Endothelial cell of umbilical vein (primary cell): ENCODE measurements at regions not wholly inside any gene's neighbourhood (a gene's known extent, or its start where the extent isn't known, plus 50 kb on each side); places are given as distances from the start of the nearest gene placed in this dataset.

Source experiments
- BruUV-seq: library from RNA; stranded (reverse); fragments of 400-500 nt; replicated peaks from 2 replicates; lab custom pipeline; 2021; lab: Mats Ljungman, UMichigan
- CTCF ChIA-PET: fragments of 300-600, 350-600 bp; sonication (Branson Sonifier 250); formaldehyde crosslinking; loops from one replicate; lab custom pipeline; 2021; ENCODE audit warnings: antibody characterized with exemption, inconsistent platforms; lab: Charles Lee
- POLR2A ChIA-PET: fragments of 300-600, 350-600 bp; sonication (Branson Sonifier 250); formaldehyde crosslinking; loops from one replicate; lab custom pipeline; 2021; ENCODE audit warnings: antibody characterized with exemption, inconsistent platforms; lab: Charles Lee
- DNase-seq: peaks from one replicate; pipeline ENCODE4 v3.0.0-alpha.2; 2011; ENCODE audit warnings: low read depth, low spot score
- FAIRE-seq: peaks from 2 replicates; lab custom pipeline; 2011; peaks lifted over from hg19 to GRCh38; lab: Jason Lieb, UNC
- H2AFZ ChIP-seq: 2 replicates; pipeline ENCODE4 v1.6.0; 2012; ENCODE audit warnings: low read depth, low read length, control low read depth, inconsistent platforms
- H3K27ac ChIP-seq: 2 replicates; pipeline ENCODE4 v1.5.1; 2011; ENCODE audit warnings: low read depth, mild to moderate bottlenecking, control low read depth, low read length, moderate library complexity; ENCODE audit not compliant: insufficient read depth
- H3K27me3 ChIP-seq, 2 experiments: 2 replicates each; pipeline versions ENCODE4 v1.6.0 to v1.6.1; 2011; ENCODE audit warnings: low read length in 2 of 2, mixed read lengths in 1 of 2; ENCODE audit not compliant: control insufficient read depth in 2 of 2, insufficient read depth in 2 of 2
- H3K36me3 ChIP-seq, 2 experiments: 2 replicates in 1 of 2; 3 replicates in 1 of 2; pipeline ENCODE4 v1.5.1; 2011; ENCODE audit warnings: low read length in 2 of 2, mild to moderate bottlenecking in 1 of 2, moderate library complexity in 1 of 2; ENCODE audit not compliant: control insufficient read depth in 2 of 2, insufficient read depth in 2 of 2; ENCODE audit errors: extremely low read depth in 1 of 2
- H3K4me1 ChIP-seq: 3 replicates; pipeline ENCODE4 v1.5.1; 2011; ENCODE audit warnings: mild to moderate bottlenecking, low read length; ENCODE audit not compliant: control insufficient read depth, insufficient read depth; ENCODE audit errors: extremely low read depth
- H3K4me2 ChIP-seq: 2 replicates; pipeline ENCODE4 v1.6.1; 2011; ENCODE audit warnings: low read length, control low read depth, mixed read lengths; ENCODE audit not compliant: insufficient read depth
- H3K4me3 ChIP-seq, 3 experiments: fragments of 200-600 bp in 1 of 3; sonication (generic), shearing (Covaris generic) in 1 of 3; replicated peaks in 1 of 3; 2 replicates each; pipeline ENCODE4 v1.5.1; 2011 to 2016; ENCODE audit warnings: control low read depth in 3 of 3, low read length in 3 of 3, mild to moderate bottlenecking in 2 of 3, inconsistent platforms in 1 of 3, low read depth in 1 of 3, moderate library complexity in 1 of 3; ENCODE audit not compliant: insufficient read depth in 1 of 3
- H3K79me2 ChIP-seq: 2 replicates; pipeline ENCODE4 v1.6.0; 2012; ENCODE audit warnings: low read length, inconsistent platforms; ENCODE audit not compliant: control insufficient read depth, insufficient read depth
- H3K9ac ChIP-seq: replicated peaks from 2 replicates; pipeline ENCODE3; 2011; ENCODE audit warnings: low read length, control low read depth; ENCODE audit not compliant: insufficient read depth; ENCODE audit errors: extremely low read depth
- H3K9me1 ChIP-seq: replicated peaks from 3 replicates; pipeline ENCODE4 v1.6.0; 2011; ENCODE audit warnings: mild to moderate bottlenecking, low read length; ENCODE audit not compliant: control insufficient read depth, insufficient read depth; ENCODE audit errors: extremely low read depth
- H3K9me3 ChIP-seq: replicated peaks from 2 replicates; pipeline ENCODE4 v1.5.1; 2012; ENCODE audit warnings: low read length, inconsistent platforms; ENCODE audit not compliant: control insufficient read depth, insufficient read depth
- H4K20me1 ChIP-seq: replicated peaks from 2 replicates; pipeline ENCODE3; 2011; ENCODE audit warnings: mild to moderate bottlenecking, low read length; ENCODE audit not compliant: control insufficient read depth, insufficient read depth; ENCODE audit errors: extremely low read depth
- EZH2 ChIP-seq: IDR thresholded peaks from 2 replicates; pipeline ENCODE4 v1.6.1; 2012; ENCODE audit warnings: borderline replicate concordance, low read depth, mild to moderate bottlenecking, moderate library complexity, low read length, inconsistent platforms; ENCODE audit not compliant: severe bottlenecking
- FOS ChIP-seq: IDR thresholded peaks from 2 replicates; pipeline ENCODE4 v1.6.1; 2011; ENCODE audit warnings: mild to moderate bottlenecking, low read length, moderate library complexity, borderline replicate concordance; ENCODE audit not compliant: insufficient read depth
- GATA2 ChIP-seq: IDR thresholded peaks from 2 replicates; pipeline ENCODE4 v1.7.0; 2011; ENCODE audit warnings: low read depth, mild to moderate bottlenecking, moderate library complexity, mixed read lengths, low read length; ENCODE audit not compliant: insufficient read length, insufficient read depth
- JUN ChIP-seq: IDR thresholded peaks from 2 replicates; pipeline ENCODE4 v1.6.1; 2011; ENCODE audit warnings: borderline replicate concordance, low read depth; ENCODE audit not compliant: insufficient read length, insufficient read depth
- MYC ChIP-seq: IDR thresholded peaks from one replicate; pipeline ENCODE4 v1.6.1; 2011; ENCODE audit warnings: mild to moderate bottlenecking, low read depth, low read length
- POLR2A ChIP-seq: IDR thresholded peaks from 2 replicates; pipeline ENCODE4 v1.6.1; 2012; ENCODE audit warnings: low read depth, mild to moderate bottlenecking, control low read depth, low read length
- POLR2AphosphoS5 ChIP-seq: IDR thresholded peaks from 2 replicates; pipeline ENCODE4 v1.6.1; 2012; ENCODE audit warnings: low read depth, mild to moderate bottlenecking, control low read depth, low read length, moderate library complexity; ENCODE audit not compliant: insufficient read depth
- dilution Hi-C: fragments of 300-500 bp; cut with MboI; formaldehyde crosslinking; loops from one replicate; pipeline ENCODE4 v1.15.0; 2019; ENCODE audit warnings: low sequenced_read_pairs; ENCODE audit not compliant: extremely low pct_ligation_motif_present
- intact Hi-C: fragments of 100-400 bp; cut with micrococcal nuclease; formaldehyde crosslinking; loops from one replicate; pipeline ENCODE4 v1.10.0; 2022

DNA sequence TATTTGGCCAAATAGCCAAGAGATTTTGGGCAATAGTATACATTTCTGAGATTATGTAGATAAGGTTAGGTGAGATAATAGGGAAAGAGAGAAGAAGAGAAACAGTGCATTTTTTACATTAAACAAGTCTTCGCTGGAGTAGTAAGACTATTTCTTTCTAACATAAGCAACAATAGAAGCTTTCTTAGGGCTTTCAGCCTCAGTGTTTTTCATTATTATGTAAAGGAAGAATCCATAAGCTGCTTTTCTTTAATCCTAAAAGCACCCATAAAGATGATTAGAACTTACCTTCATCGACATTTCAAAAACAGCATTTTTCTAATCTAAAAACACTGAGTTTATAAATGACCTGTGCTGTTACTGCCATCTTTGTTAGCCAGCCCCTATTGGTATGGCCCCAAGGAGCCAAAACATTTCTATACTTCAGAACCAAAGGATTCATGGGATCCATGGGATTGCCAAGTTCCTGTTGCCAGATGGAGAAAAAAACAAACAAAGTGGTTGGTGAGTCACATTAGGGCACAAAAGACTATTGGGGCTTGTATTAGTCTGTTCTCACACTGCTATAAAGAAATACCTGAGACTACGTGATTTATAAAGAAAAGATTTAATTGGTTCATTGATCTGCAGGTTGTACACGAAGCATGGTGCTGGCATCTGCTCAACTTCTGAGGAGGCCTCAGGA is 88.2 kb downstream of the SCG2 start:
- no peak overlapping the region for H3K27ac ChIP-seq
- H2AFZ ChIP-seq, result no peak overlapping the region
- H3K27me3 ChIP-seq, result no peaks in the 10 kb centered on the region
- BruUV-seq, result no TSS peak
- H3K9ac ChIP-seq, result no peak overlapping the region
- H4K20me1 ChIP-seq, result no peaks in the 10 kb centered on the region
- intact Hi-C loops, result no loop called here
- H3K36me3 ChIP-seq, result no peaks in the 10 kb centered on the region
- H3K9me1 ChIP-seq, result no peaks in the 10 kb centered on the region
- POLR2A ChIA-PET, result no interaction called here
- H3K4me2 ChIP-seq, result no peak overlapping the region
- H3K4me3 ChIP-seq, result no peak overlapping the region
- TF ChIP-seq FOS (no peak), JUN (no peak), POLR2AphosphoS5 (no peak), GATA2 (no peak), EZH2 (no peak), POLR2A (no peak), MYC (no peak)
- CTCF ChIA-PET, result no interaction called here
- no peaks in the 10 kb centered on the region for H3K9me3 ChIP-seq
- dilution Hi-C loops, result no loop called here
- no peaks in the 10 kb centered on the region for H3K4me1 ChIP-seq
- DNase-seq (no peak), FAIRE-seq (no peak)
- no peaks in the 10 kb centered on the region for H3K79me2 ChIP-seq

DNA sequence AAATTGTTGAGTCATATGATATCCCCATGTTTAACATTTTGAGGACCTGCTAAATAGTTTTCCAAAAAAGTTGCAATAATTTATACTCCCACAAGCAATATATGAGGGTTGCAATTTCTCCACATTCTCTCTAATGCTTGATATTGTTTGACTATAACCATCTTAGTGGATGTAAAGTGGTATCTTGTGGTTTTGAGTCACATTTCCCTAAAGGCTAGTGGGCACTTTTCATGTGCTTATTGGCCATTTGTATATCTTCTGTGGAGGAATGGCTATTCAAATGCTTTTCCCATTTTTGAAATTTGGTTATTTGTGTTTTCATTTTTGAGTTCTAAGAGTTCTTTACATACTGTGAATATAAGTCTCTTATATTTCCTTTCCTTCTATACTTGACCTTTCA is 82.7 kb downstream of the SCG2 start:
- Histone ChIP-seq H3K9me1 (no peaks in the 10 kb centered on the region), H3K4me1 (no peaks in the 10 kb centered on the region), H3K9me3 (no peaks in the 10 kb centered on the region), H3K4me2 (no peak overlapping the region), H3K79me2 (no peaks in the 10 kb centered on the region), H3K4me3 (no peak overlapping the region), H3K36me3 (no peaks in the 10 kb centered on the region), H4K20me1 (no peaks in the 10 kb centered on the region), H3K9ac (no peak overlapping the region), H3K27ac (no peak overlapping the region), H2AFZ (no peak overlapping the region), H3K27me3 (no peaks in the 10 kb centered on the region)
- POLR2A ChIA-PET, result no interaction called here
- FAIRE-seq, result no peak
- DNase-seq, result no peak
- dilution Hi-C loops (no loop called here), intact Hi-C loops (no loop called here)
- CTCF ChIA-PET, result interaction anchor here (0.9 kb wide), 1 partner anchor 13 kb away, joined by 3 read pairs; no protein-coding TSS in a partner anchor
- TF ChIP-seq FOS, result no peak
- no TSS peak for BruUV-seq
